SK-N-MC (cell line): ENCODE measurements at regions not wholly inside any gene's neighbourhood (a gene's known extent, or its start where the extent isn't known, plus 50 kb on each side); places are given as distances from the start of the nearest gene placed in this dataset.

ENCODE experiments used
- DNase-seq: peaks from one replicate; pipeline ENCODE4 v3.0.0-alpha.2; 2011; ENCODE audit warnings: low read depth, low spot score
- H3K27ac ChIP-seq: fragments of 200-600 bp; sonication (generic); 2 replicates; pipeline ENCODE4 v1.5.1; 2016; ENCODE audit warnings: mixed run types
- H3K36me3 ChIP-seq: fragments of 200-600 bp; sonication (generic); 2 replicates; pipeline ENCODE4 v1.6.1; 2017; ENCODE audit warnings: antibody characterized with exemption, low read length, mixed read lengths; ENCODE audit not compliant: insufficient read depth
- H3K4me3 ChIP-seq: fragments of 200-600 bp; sonication (generic); 2 replicates; pipeline ENCODE4 v1.5.1; 2016
- H3K9ac ChIP-seq: fragments of 200-600 bp; sonication (generic); 2 replicates; pipeline ENCODE4 v1.8.0; 2017; ENCODE audit warnings: mixed run types, mixed read lengths; ENCODE audit not compliant: insufficient read length
- H3K9me3 ChIP-seq: fragments of 200-600 bp; sonication (generic); 2 replicates; pipeline ENCODE4 v1.6.1; 2017; ENCODE audit warnings: low read depth, mild to moderate bottlenecking, antibody characterized with exemption, low read length, moderate library complexity, mixed read lengths
- EZH2 ChIP-seq: fragments of 200-600 bp; sonication (generic); IDR thresholded peaks from one replicate; pipeline ENCODE4 v1.6.1; 2017; ENCODE audit warnings: antibody characterized with exemption
- FOXP2 ChIP-seq: optimal IDR thresholded peaks from 2 replicates; pipeline ENCODE3; 2011; ENCODE audit warnings: mild to moderate bottlenecking, moderate library complexity; ENCODE audit not compliant: insufficient read depth; ENCODE audit errors: extremely low read length, control extremely low read depth
- POLR2AphosphoS5 ChIP-seq: IDR thresholded peaks from 2 replicates; pipeline ENCODE4 v1.6.1; 2012; ENCODE audit warnings: mild to moderate bottlenecking, low read depth, low read length, borderline replicate concordance

GRCh38 chr5:125150041-125150669, 403.7 kb upstream of the ZNF608 start:
- Histone ChIP-seq H3K9ac (no peak overlapping the region), H3K4me3 (no peak overlapping the region), H3K27ac (no peak overlapping the region), H3K9me3 (no peaks in the 10 kb centered on the region), H3K36me3 (no peaks in the 10 kb centered on the region)
- DNase-seq = no peak
- TF ChIP-seq FOXP2 (no peak), POLR2AphosphoS5 (no peak), EZH2 (no peak)

GRCh38 chr5:125151150-125151900, 404.9 kb upstream of the ZNF608 start:
- no peak overlapping the region for H3K27ac ChIP-seq
- H3K9me3 ChIP-seq = no peaks in the 10 kb centered on the region
- TF ChIP-seq FOXP2 (no peak), EZH2 (no peak), POLR2AphosphoS5 (no peak)
- H3K36me3 ChIP-seq = no peaks in the 10 kb centered on the region
- no peak overlapping the region for H3K4me3 ChIP-seq
- H3K9ac ChIP-seq = no peak overlapping the region
- no peak for DNase-seq

GRCh38 chr5:125152044-125152443, 405.6 kb upstream of the ZNF608 start:
- no peak overlapping the region for H3K9ac ChIP-seq
- H3K4me3 ChIP-seq = no peak overlapping the region
- no peak overlapping the region for H3K27ac ChIP-seq
- no peaks in the 10 kb centered on the region for H3K9me3 ChIP-seq
- DNase-seq = no peak
- no peaks in the 10 kb centered on the region for H3K36me3 ChIP-seq
- TF ChIP-seq EZH2 (no peak), FOXP2 (no peak), POLR2AphosphoS5 (no peak)

- Histone ChIP-seq H3K9ac (no peak overlapping the region), H3K27ac (no peak overlapping the region), H3K36me3 (no peaks in the 10 kb centered on the region), H3K9me3 (no peaks in the 10 kb centered on the region), H3K4me3 (no peak overlapping the region)
- TF ChIP-seq POLR2AphosphoS5 (no peak), EZH2 (no peak), FOXP2 (no peak)
- no peak for DNase-seq
Measured at GRCh38 chr5:125152461-125153189, 406.2 kb upstream of the ZNF608 start.

- no peak for TF ChIP-seq POLR2AphosphoS5
- TF ChIP-seq EZH2 = no peak
- no peak for TF ChIP-seq FOXP2
- DNase-seq = no peak
- Histone ChIP-seq H3K9me3 (no peaks in the 10 kb centered on the region), H3K9ac (no peak overlapping the region), H3K27ac (no peak overlapping the region), H3K36me3 (no peaks in the 10 kb centered on the region), H3K4me3 (no peak overlapping the region)
Measured at GRCh38 chr5:125153231-125153630, 406.8 kb upstream of the ZNF608 start.

- H3K27ac ChIP-seq = no peak overlapping the region
- H3K9me3 ChIP-seq = no peaks in the 10 kb centered on the region
- no peak for DNase-seq
- no peak overlapping the region for H3K9ac ChIP-seq
- no peak overlapping the region for H3K4me3 ChIP-seq
- TF ChIP-seq POLR2AphosphoS5 (no peak), FOXP2 (no peak), EZH2 (no peak)
- no peaks in the 10 kb centered on the region for H3K36me3 ChIP-seq
Measured at GRCh38 chr5:125154301-125155110, 408.1 kb upstream of the ZNF608 start.

- Histone ChIP-seq H3K9me3 (no peaks in the 10 kb centered on the region), H3K4me3 (no peak overlapping the region), H3K9ac (no peak overlapping the region), H3K36me3 (no peaks in the 10 kb centered on the region), H3K27ac (no peak overlapping the region)
- DNase-seq = no peak
- TF ChIP-seq POLR2AphosphoS5 (no peak), FOXP2 (no peak), EZH2 (no peak)
Measured at GRCh38 chr5:125160787-125161502, 414.5 kb upstream of the ZNF608 start.
